ENCODE measurements at regions not wholly inside any gene's neighbourhood (a gene's known extent, or its start where the extent isn't known, plus 50 kb on each side); places are given as distances from the start of the nearest gene placed in this dataset.
"Not testable (repeated sequence)": the region's sequence is repeated elsewhere in the genome, so short reads cannot be mapped to it uniquely, and the experiment has no call there.

- not testable (repeated sequence) for DNase-seq
Observed at GRCh38 chr5:102154791-102155605, 141.1 kb downstream of the SLCO4C1 start.

- no peak for DNase-seq
Observed at GRCh38 chr5:102154291-102154690, 141.8 kb downstream of the SLCO4C1 start.

- no peak for DNase-seq
Observed at GRCh38 chr5:102153003-102153759, 142.9 kb downstream of the SLCO4C1 start.

GRCh38 chr5:102139029-102139428 is 157.1 kb downstream of the SLCO4C1 start:
- no peak for DNase-seq

- no peak for DNase-seq
Observed at GRCh38 chr5:102138243-102138653, 157.8 kb downstream of the SLCO4C1 start.

GRCh38 chr5:102130890-102131289 is 165.2 kb downstream of the SLCO4C1 start:
- DNase-seq = no peak

GRCh38 chr5:102130386-102130785 is 165.7 kb downstream of the SLCO4C1 start:
- no peak for DNase-seq

GRCh38 chr5:102119252-102119651 is 176.8 kb downstream of the SLCO4C1 start:
- DNase-seq = no peak

- DNase-seq = no peak
Observed at GRCh38 chr5:102115736-102116135, 180.3 kb downstream of the SLCO4C1 start.

GRCh38 chr5:102114525-102115069 is 181.5 kb downstream of the SLCO4C1 start:
- DNase-seq = no peak

- DNase-seq = no peak
Observed at GRCh38 chr5:102107865-102108264, 188.2 kb downstream of the SLCO4C1 start.

- no peak for DNase-seq
Observed at GRCh38 chr5:102106599-102106998, 189.5 kb downstream of the SLCO4C1 start.

- DNase-seq = no peak
Observed at GRCh38 chr5:102099766-102100331, 196.2 kb downstream of the SLCO4C1 start.

GRCh38 chr5:102099083-102099482 is 197.0 kb downstream of the SLCO4C1 start:
- DNase-seq = not testable (repeated sequence)

- not testable (repeated sequence) for DNase-seq
Observed at GRCh38 chr5:102098606-102099005, 197.5 kb downstream of the SLCO4C1 start.

- DNase-seq = no peak
Observed at GRCh38 chr5:102090770-102091169, 205.3 kb downstream of the SLCO4C1 start.

- no peak for DNase-seq
Observed at GRCh38 chr5:102089883-102090282, 206.2 kb downstream of the SLCO4C1 start.

GRCh38 chr5:102087906-102088305 is 208.2 kb downstream of the SLCO4C1 start:
- DNase-seq = no peak

- DNase-seq = no peak
Observed at GRCh38 chr5:102080288-102080687, 215.8 kb downstream of the SLCO4C1 start.

- no peak for DNase-seq
Observed at GRCh38 chr5:102077920-102078319, 218.2 kb downstream of the SLCO4C1 start.

GRCh38 chr5:102069974-102070373 is 226.1 kb downstream of the SLCO4C1 start:
- DNase-seq = no peak

- no peak for DNase-seq
Observed at GRCh38 chr5:102068870-102069269, 227.2 kb downstream of the SLCO4C1 start.

- no peak for DNase-seq
Observed at GRCh38 chr5:102049517-102049916, 246.6 kb downstream of the SLCO4C1 start.
